ENCODE measurements at regions not wholly inside any gene's neighbourhood (a gene's known extent, or its start where the extent isn't known, plus 50 kb on each side); places are given as distances from the start of the nearest gene placed in this dataset.

DNA sequence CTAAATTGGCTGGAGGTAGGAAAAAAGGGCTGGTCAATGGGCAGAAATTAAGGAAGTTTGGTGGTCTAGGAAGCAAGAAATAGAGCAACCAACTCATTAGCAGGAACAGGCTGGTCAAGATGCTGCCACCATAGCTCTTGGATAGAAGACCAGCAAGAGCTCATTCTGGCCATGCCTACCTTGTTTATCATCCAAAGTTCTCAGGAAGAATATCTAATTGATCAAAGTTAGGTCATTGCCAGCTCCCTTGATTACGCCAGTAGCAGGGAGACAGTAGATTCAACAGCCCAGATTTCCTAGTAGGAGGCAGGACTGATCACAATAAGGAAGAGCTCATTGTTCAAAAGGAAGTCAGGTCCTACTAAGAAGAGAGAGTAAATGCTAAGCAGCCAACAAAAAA lies 370.2 kb downstream of the GPATCH2 start:
- no peaks in the 10 kb centered on the region for H3K79me2 ChIP-seq (ENCODE audit: insufficient read depth, low read depth, low read length)
- no peak overlapping the region for H3K4me2 ChIP-seq (ENCODE audit: low read length)
- no peaks in the 10 kb centered on the region for H4K20me1 ChIP-seq (ENCODE audit: insufficient read depth, low read length)
- no peak overlapping the region for H2AFZ ChIP-seq (ENCODE audit: low read length)
- no TSS peak for BruUV-seq (replicated peaks)
- TF ChIP-seq EZH2phosphoT487 (IDR thresholded peaks at IDR 0.05; ENCODE audit: borderline replicate concordance, low read depth, low read length) = no peak
- TF ChIP-seq, protein P1, sequence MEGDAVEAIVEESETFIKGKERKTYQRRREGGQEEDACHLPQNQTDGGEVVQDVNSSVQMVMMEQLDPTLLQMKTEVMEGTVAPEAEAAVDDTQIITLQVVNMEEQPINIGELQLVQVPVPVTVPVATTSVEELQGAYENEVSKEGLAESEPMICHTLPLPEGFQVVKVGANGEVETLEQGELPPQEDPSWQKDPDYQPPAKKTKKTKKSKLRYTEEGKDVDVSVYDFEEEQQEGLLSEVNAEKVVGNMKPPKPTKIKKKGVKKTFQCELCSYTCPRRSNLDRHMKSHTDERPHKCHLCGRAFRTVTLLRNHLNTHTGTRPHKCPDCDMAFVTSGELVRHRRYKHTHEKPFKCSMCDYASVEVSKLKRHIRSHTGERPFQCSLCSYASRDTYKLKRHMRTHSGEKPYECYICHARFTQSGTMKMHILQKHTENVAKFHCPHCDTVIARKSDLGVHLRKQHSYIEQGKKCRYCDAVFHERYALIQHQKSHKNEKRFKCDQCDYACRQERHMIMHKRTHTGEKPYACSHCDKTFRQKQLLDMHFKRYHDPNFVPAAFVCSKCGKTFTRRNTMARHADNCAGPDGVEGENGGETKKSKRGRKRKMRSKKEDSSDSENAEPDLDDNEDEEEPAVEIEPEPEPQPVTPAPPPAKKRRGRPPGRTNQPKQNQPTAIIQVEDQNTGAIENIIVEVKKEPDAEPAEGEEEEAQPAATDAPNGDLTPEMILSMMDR (conservative IDR thresholded peaks at IDR 0.05; ENCODE audit: low read length) = no peak
- H3K4me1 ChIP-seq (ENCODE audit: insufficient read depth, low read length, poor library complexity, severe bottlenecking) = no peaks in the 10 kb centered on the region
- no peak overlapping the region for H3K27ac ChIP-seq (ENCODE audit: low read depth, low read length, poor library complexity, severe bottlenecking)
- H3K9me2 ChIP-seq (ENCODE audit: insufficient read depth, low read length) = no peaks in the 10 kb centered on the region
- no peak for DNase-seq (ENCODE audit: low spot score)
- intact Hi-C loops (cut with micrococcal nuclease; ENCODE audit: unreplicated experiment) = no loop called here
- ChIA-PET POLR2A (interaction anchor here (0.6 kb wide), 1 partner anchor 12 kb away, joined by 4 read pairs; no protein-coding TSS in a partner anchor), CTCF (ENCODE audit: unreplicated experiment) (no interaction called here)
- H3K4me3 ChIP-seq (ENCODE audit: low read depth, low read length, poor library complexity, severe bottlenecking) = no peak overlapping the region
- H3K9me3 ChIP-seq (ENCODE audit: low read length) = no peaks in the 10 kb centered on the region
- H3K36me3 ChIP-seq (ENCODE audit: insufficient read depth, low read length) = no peaks in the 10 kb centered on the region

DNA sequence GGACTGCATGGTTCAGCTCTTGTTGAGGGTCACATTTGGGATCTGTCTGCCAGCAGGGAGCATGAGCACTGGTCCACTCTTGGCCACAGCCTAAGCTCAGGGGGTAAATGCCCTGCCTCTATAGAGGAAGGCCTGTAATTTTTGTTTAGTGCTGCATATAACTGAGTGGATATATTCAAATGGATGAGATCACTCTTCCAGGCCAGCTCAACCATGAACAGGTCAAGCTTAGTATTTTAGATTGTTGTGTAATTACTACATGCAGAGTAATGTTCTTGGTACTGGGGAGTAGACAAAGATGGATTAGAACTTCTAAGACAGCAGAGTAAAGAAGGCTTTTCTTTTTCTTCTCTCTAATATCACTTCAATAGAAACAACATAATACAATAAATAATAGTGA lies 376.9 kb downstream of the GPATCH2 start:
- TF ChIP-seq, protein P1 (conservative IDR thresholded peaks at IDR 0.05; ENCODE audit: low read length) = no peak
- no peak for TF ChIP-seq EZH2phosphoT487 (IDR thresholded peaks at IDR 0.05; ENCODE audit: borderline replicate concordance, low read depth, low read length)
- no TSS peak for BruUV-seq (replicated peaks)
- H3K9me2 ChIP-seq (ENCODE audit: insufficient read depth, low read length) = no peaks in the 10 kb centered on the region
- no peak overlapping the region for H3K4me3 ChIP-seq (ENCODE audit: low read depth, low read length, poor library complexity, severe bottlenecking)
- no peaks in the 10 kb centered on the region for H3K4me1 ChIP-seq (ENCODE audit: insufficient read depth, low read length, poor library complexity, severe bottlenecking)
- no peaks in the 10 kb centered on the region for H3K36me3 ChIP-seq (ENCODE audit: insufficient read depth, low read length)
- H3K27ac ChIP-seq (ENCODE audit: low read depth, low read length, poor library complexity, severe bottlenecking) = no peak overlapping the region
- intact Hi-C loops (cut with micrococcal nuclease; ENCODE audit: unreplicated experiment) = no loop called here
- H4K20me1 ChIP-seq (ENCODE audit: insufficient read depth, low read length) = no peaks in the 10 kb centered on the region
- no peak for DNase-seq (ENCODE audit: low spot score)
- no peaks in the 10 kb centered on the region for H3K9me3 ChIP-seq (ENCODE audit: low read length)
- ChIA-PET CTCF (ENCODE audit: unreplicated experiment) (no interaction called here), POLR2A (no interaction called here)
- no peak overlapping the region for H3K4me2 ChIP-seq (ENCODE audit: low read length)
- no peaks in the 10 kb centered on the region for H3K79me2 ChIP-seq (ENCODE audit: insufficient read depth, low read depth, low read length)
- H2AFZ ChIP-seq (ENCODE audit: low read length) = no peak overlapping the region

DNA sequence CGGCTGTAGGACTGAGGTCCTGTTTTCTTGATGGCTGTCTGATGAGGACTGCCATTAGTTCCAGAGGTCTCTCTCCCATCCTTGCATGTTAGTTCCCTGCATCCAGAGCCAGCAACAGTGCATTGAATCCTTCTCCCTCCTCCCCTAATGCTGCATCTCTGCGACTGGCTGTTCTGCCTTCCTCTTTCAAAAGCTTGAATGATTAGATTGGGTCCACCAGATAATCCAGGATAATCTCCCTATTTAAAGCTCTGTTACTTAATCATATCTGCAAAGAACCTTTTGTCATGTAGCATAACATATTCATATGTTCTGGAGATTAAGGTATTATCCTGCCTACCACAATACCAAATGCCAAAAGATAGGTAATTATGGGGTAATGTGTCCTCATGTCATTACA lies 377.5 kb downstream of the GPATCH2 start:
- CTCF ChIA-PET (ENCODE audit: unreplicated experiment) = no interaction called here
- no peak overlapping the region for H3K4me2 ChIP-seq (ENCODE audit: low read length)
- BruUV-seq (replicated peaks) = no TSS peak
- H3K79me2 ChIP-seq (ENCODE audit: insufficient read depth, low read depth, low read length) = no peaks in the 10 kb centered on the region
- H3K9me2 ChIP-seq (ENCODE audit: insufficient read depth, low read length) = no peaks in the 10 kb centered on the region
- no peaks in the 10 kb centered on the region for H4K20me1 ChIP-seq (ENCODE audit: insufficient read depth, low read length)
- H3K4me1 ChIP-seq (ENCODE audit: insufficient read depth, low read length, poor library complexity, severe bottlenecking) = no peaks in the 10 kb centered on the region
- H3K27ac ChIP-seq (ENCODE audit: low read depth, low read length, poor library complexity, severe bottlenecking) = no peak overlapping the region
- H2AFZ ChIP-seq (ENCODE audit: low read length) = no peak overlapping the region
- H3K4me3 ChIP-seq (ENCODE audit: low read depth, low read length, poor library complexity, severe bottlenecking) = no peak overlapping the region
- H3K36me3 ChIP-seq (ENCODE audit: insufficient read depth, low read length) = no peaks in the 10 kb centered on the region
- intact Hi-C loops (cut with micrococcal nuclease; ENCODE audit: unreplicated experiment) = no loop called here
- no peak for DNase-seq (ENCODE audit: low spot score)
- TF ChIP-seq, protein P1 (conservative IDR thresholded peaks at IDR 0.05; ENCODE audit: low read length) = no peak
- TF ChIP-seq EZH2phosphoT487 (IDR thresholded peaks at IDR 0.05; ENCODE audit: borderline replicate concordance, low read depth, low read length) = no peak
- POLR2A ChIA-PET = interaction anchor here (1.1 kb wide), 1 partner anchor 123 kb away, joined by 3 read pairs; no protein-coding TSS in a partner anchor
- no peaks in the 10 kb centered on the region for H3K9me3 ChIP-seq (ENCODE audit: low read length)

Data from OCI-LY7 (cell line).